HG03521 (cell line): ENCODE measurements at regions not wholly inside any gene's neighbourhood (a gene's known extent, or its start where the extent isn't known, plus 50 kb on each side); places are given as distances from the start of the nearest gene placed in this dataset.
"Not testable (repeated sequence)": the region's sequence is repeated elsewhere in the genome, so short reads cannot be mapped to it uniquely, and the experiment has no call there.

Experiments
- ATAC-seq: cut with Tn5 transposase; IDR thresholded peaks from one replicate; pipeline ENCODE4 v1.9.1; 2021; ENCODE audit warnings: mild to moderate bottlenecking, moderate library complexity; ENCODE audit not compliant: unreplicated experiment

DNA sequence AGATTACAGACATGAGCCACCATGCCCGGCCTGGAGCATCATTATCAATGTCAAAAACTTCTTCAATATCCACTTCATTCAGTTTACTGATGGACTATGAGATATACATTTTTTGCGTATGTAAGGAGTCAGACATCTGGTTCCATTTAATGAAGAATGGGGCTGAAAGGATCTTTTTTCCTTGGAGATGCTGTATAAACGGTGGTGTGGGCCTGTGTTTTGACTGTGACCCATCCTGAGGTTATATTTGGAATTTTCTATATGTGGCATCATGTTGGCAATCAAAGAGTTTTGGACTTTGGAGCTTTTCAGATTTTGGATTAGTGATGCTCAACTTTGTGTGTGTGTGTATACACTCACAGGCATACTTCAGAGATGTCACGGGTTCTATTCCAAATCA, 85.7 kb upstream of the FBXL17 start:
- ATAC-seq: no peak

DNA sequence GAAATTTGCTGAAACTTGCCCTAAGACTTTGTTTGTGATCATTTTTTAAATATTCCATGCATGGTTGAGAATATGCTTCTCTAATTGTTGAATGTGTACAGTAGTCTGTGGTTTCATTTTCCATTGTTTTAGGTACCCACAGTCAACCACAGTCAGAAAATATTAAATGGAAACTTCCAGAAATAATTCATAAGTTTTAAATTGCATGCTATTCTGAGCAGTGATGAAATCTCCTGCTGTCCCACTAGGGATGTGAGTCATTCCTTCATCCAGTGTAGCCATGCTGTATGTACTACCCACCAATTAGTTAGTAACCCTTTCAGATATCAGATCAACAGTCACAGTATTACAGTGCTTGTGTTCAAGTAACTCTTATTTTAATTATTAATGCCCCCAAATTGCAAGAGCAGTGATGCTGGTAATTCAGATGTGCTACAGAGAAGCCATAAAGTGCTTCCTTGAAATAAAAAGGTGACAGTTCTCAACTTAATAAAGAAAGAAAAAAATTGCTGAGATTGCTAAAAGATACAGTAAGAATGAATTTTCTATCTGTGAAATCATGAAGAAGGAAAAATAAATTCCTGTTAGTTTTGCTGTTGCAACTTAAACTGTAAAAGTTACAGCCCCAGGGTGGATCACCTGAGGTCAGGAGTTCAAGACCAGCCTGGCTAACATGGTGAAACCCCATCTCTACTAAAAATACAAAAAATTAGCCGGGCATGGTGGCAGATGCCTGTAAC, 79.9 kb upstream of the FBXL17 start:
- no peak for ATAC-seq

DNA sequence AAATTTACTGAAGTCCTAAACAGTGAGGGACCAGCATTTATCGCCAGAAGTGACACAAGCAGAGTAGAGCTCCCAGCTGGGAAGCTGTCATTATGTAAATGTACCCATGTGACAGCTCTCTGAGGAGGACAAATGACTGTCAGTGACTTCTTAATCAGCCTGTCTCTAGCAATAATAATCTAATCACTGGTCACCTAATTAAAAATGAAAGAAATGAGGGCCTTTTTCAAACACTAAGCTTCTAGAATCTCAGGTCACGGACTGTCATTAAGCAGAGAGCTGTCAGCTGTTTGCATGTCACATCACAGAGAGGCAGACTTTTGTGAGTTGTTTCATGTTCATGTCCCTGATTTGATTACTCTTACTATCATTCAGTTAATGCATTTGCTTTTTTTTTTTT, 77.9 kb upstream of the FBXL17 start:
- no peak for ATAC-seq

DNA sequence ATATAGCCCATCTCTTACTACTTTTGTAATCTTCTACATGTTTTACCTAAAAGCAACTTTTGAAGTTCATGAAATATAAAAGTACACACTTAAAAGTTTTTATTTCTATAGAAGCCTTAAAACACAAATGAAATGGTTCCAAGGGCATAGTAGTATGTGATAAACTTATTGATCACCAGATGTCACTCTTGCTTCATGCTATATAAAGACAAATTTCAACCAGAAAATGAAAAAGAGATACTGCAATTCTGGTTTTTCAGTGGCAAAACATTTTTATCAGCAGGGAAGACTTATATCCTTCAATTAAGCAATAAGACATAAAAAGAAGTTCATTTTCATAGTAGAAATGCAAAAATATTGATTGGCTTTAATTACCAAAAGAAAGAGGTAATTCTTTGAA, 69.4 kb upstream of the FBXL17 start:
- ATAC-seq: no peak

DNA sequence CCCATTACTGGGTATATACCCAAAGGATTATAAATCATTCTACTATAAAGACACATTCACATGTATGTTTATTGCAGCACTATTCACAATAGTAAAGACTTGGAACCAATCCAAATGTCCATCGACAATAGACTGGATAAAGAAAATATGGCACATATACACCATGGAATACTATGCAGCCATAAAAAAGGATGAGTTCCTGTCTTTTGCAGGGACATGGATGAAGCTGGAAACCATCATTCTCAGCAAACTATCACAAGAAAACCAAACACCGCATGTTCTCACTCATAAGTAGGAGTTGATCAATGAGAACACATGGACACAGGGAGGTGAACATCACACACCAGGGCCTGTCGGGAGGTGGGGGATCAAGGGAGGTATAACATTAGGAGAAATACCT, 62.2 kb upstream of the FBXL17 start:
- not testable (repeated sequence) for ATAC-seq

DNA sequence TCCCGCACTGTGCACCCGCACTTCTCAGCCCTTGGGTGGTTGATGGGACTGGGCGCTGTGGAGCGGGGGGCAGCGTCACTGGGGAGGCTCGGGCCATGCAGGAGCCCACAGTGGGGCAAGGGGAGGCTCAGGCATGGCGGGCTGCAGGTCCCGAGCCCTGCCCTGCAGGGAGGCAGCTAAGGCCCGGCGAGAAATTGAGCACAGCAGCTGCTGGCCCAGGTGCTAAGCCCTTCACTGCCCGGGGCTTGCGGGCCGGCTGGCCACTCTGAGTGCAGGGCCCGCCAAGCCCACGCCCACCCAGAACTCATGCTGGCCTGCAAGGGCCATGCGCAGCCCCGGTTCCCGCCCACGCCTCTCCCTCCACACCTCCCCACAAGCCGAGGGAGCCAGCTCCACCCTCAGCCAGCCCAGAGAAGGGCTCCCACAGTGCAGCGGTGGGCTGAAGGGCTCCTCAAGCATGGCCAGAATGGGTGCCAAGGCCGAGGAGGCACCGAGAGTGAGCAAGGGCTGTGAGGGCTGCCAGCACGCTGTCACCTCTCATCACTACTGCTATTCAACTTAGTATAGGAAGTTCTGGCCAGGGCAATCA, 60.3 kb upstream of the FBXL17 start:
- ATAC-seq: not testable (repeated sequence)

DNA sequence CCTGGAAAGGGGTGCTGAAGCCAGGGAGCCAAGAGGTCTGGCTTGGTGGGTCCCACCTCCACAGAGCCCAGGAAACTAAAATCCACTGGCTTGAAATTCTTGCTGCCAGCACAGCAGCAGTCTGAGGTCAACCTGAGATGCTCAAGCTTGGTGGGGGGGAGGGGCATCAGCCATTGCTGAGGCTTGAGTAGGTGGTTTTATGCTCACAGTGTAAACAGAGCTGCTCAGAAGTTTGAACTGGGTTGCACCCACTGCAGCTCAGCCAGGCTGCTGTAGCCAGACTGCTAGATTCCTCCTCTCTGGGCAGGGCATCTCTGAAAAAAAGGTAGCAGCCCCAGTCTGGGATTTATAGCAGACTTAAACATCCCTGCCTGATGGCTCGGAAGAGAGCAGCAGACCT, 55.5 kb upstream of the FBXL17 start:
- no peak for ATAC-seq

DNA sequence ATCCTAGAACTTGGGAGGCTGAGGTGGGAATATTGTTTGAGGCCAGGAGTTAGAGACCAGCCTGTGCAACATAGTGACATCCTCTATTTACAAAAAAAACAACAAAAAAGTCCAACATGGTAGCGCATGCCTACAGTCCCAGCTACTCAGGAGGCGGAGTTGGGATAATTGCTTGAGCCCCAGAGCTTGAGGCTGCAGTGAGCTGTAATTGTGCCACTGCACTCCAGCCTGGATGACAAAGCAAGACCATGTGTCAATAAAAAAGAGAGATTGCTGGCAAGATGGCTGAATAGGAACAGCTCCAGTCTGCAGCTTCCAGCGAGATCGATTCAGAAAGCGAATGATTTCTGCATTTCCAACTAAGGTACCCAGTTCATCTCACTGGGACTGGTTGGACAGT, 54.8 kb upstream of the FBXL17 start:
- ATAC-seq: no peak

DNA sequence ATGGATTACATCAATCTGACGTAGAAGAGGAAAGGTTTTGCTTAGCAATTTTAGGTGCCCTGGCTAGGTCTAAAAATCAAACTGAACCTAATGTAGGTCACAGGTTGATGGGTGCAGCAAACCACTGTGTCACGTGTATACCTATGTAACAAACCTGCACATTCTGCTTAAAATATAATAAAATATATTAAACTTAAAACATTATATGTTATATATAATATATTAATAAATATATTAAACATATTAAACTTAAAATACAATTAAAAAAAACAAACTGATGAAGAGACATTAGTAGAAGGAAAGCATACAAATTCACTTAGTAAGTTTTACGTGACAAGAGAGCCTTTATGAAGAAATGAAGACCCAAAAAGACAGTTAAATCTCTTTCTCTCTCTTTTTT, 51.7 kb upstream of the FBXL17 start:
- no peak for ATAC-seq

DNA sequence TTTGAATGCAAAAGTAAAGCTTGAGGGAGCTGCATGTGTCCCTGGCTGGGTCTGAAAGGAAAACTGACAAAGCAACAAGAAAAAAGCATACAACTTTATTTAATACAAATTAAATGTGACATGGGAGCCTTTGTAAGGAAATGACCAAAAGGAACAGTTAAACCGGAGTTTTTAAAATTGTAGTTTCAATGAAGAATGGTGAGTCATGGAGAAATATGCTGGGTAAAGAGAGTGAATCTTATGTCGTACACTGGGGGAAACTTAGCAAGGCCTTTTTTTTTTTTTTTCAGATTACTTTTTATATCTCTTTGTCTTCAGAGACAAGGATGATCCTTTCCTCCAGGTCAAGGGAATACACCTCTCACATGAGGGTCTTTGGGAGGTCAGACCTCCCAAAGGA, 50.1 kb upstream of the FBXL17 start:
- ATAC-seq: no peak
